CD4-positive, alpha-beta T cell treated with Interferon alpha-2 for 1 hour (primary cell): ENCODE measurements at regions not wholly inside any gene's neighbourhood (a gene's known extent, or its start where the extent isn't known, plus 50 kb on each side); places are given as distances from the start of the nearest gene placed in this dataset.

Source experiments
- DNase-seq, 2 donors: peaks; one replicate each; pipeline ENCODE4 v3.0.0-alpha.2; 2020 to 2022

DNA sequence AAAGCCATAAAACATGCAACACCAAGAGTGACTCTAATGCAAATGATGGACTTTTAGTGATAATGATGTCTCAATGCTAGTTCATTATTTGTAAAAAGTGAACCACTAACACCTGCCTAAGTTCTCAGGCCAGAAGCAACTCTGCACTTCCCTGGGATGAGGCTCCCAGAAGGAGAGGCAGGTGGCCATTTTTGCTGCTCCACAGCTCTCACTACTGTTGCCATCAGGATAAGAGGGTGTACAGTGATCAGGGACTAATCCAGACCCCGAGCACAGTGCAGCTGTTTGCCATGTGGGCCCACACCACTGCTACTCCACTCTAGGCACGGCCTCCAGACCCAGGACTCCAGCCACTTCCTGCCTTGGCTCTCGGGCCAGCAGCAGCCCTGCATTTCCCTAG is 828.3 kb upstream of the MIR17HG start:
- no peak for DNase-seq

DNA sequence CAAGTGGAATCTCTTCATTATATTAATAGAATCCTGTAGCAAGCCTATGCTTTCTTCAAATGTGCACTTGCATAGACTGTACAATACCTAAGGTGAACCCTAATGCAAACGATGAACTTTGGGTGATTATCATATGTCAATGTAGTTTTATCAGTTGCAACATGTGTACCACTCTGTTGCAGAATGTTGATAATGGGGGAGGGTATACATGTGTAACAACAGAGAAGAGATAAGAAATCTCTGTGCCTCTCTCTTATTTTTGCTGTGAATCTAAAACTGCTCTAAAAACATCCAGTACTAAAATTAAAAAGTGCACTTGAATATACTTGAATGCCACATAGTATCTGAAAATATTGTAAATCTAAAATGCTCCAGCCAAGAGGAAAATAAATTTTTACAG is 820.8 kb upstream of the MIR17HG start:
- DNase-seq = no peak

GRCh38 chr13:90531744-90532143 is 815.7 kb upstream of the MIR17HG start:
- DNase-seq = no peak

DNA sequence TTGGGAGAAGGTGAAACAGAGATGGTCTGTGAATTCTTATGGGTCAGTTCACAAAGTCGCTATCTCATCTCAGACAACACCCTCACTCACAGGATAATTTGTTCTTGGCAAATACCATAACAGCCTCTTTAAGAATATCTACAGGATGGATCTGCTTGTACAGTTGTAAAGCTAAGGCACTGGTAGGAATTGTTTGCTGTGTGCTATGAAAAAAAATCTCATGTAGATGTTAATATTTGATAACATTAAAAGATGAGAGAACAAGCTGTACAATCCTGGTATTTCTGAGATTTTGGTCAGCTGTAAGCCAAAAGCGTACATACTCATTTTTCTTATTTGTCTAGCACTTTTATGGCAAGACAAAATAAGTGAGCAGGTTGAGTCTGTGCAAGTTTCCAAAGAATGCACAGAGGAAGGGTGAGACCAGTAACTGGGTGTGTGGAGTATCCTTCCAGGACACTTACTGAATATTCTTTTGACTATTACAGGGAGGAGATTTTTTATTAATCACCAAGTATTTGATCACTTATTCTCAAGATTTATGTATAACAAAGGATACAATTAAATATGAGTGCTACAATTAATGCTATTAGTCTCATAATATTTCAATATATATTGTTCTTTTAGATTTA is 814.5 kb upstream of the MIR17HG start:
- no peak for DNase-seq

DNA sequence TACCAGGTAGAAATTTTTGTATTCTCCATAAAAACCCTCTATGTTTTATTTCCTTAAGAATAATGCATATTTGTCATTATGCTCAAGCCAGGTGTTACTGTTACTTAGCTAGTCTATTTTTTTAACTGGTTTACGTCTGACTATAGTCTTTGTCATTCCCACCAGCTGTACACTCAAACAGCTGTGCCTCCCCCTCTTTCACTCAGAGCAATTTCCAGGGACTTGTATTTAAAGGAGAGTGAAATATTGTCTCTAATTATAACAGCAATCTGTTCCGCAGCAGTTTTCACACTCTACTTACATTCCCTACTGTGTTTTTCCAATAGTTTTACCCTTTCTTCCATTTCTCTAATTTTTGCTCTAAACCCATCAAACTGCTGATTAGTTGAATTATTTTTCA is 813.6 kb upstream of the MIR17HG start:
- DNase-seq = no peak

DNA sequence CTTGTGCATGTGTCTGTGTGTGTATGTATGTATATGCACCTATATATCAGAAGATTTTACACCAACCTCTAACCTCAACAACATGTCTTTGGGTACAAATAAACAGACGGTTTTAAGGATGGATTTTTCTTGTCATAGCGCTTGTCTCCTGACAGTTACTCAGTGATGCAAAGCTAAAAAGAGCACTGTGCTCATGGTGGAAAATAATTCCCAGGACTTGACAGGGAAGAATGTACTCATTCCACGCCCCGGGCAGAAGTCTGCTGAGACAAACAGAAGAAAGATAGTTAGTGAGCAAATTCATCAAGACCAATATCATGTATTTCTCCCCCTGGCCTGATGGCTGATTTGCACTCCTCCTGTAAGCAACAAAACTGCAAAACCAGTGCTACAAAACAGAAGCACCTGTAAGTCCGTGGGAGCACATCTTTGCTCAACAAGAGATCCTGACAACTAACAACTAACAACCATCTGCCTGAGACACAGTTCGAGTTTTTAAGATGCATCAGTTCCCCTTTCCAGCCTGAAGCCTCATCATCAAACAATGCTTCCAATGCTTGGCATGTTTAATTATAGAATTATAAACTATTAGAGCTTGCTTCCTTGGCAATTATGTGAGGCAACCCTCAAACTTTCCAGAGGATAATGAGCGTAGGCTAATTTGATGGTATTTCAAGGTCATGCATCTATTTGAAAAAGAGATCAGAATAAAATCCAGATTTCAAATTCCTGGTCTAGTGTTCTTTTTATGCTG is 812.7 kb upstream of the MIR17HG start:
- no peak for DNase-seq

- no peak for DNase-seq
These were observed 812.1 kb upstream of the MIR17HG start for GRCh38 chr13:90535421-90535820.

DNA sequence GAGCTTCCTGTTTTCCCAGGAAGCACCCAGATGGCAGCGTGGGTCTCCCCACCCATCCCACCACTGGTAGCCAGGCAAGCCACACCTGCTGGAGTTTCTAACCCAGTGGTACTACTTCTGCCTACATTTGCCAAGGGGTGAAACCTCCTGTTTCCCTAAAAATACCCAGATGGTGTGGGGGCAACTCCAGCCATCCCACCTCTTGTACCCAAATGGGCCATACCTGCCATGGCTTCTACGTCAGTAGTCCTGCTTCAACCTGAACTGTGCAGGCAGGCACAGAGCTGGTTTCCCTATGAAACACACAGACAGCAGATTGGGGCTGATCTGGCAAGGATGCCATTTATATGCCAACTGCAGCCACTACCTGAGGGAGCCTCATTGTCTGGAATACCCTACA is 809.4 kb upstream of the MIR17HG start:
- DNase-seq = no peak

GRCh38 chr13:90541346-90541745 is 806.1 kb upstream of the MIR17HG start:
- no peak for DNase-seq

- no peak for DNase-seq
These were observed 804.5 kb upstream of the MIR17HG start for GRCh38 chr13:90542959-90543505.

GRCh38 chr13:90545070-90545840 is 802.2 kb upstream of the MIR17HG start:
- DNase-seq = no peak

- no peak for DNase-seq
These were observed 800.2 kb upstream of the MIR17HG start for GRCh38 chr13:90547272-90547790.

GRCh38 chr13:90551253-90551652 is 796.2 kb upstream of the MIR17HG start:
- no peak for DNase-seq

DNA sequence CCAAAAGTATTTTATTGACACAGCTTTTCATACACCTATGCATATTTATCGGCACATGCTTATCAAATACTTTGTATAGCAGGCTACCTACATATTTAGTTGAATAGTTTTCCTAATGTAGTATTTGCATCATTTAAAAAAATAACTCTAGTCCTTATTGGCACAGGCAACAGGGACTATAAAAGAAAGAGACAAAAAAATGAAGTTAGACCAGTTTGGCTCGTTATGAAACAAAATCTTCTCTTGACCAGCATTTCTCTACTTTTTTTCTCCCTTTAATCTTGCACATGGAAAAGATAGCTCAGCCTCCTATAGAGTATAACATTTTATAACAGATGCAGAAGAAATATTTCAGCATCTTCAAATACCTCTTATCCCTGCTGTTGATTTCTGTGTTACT is 794.8 kb upstream of the MIR17HG start:
- DNase-seq = no peak

GRCh38 chr13:90553159-90553558 is 794.3 kb upstream of the MIR17HG start:
- DNase-seq = no peak

DNA sequence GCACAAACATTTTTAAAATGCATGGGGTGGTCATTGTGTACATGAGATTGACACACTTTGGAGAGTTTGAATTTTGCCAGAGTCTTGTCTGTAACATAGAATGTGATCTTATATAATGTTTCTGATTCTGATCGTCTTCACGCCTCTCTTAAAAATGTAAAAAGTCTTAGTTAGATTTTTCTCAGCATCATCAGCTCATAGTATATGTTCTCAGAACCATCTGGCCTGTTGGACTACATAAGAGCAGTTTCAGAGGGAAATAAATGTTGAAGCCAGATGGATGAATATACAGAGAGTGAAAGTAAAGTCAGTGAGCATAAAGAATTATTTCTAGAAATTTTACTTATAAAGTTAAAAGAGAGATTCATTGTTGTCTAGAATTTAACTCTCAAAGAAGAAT is 789.9 kb upstream of the MIR17HG start:
- no peak for DNase-seq

- no peak for DNase-seq
These were observed 785.0 kb upstream of the MIR17HG start for GRCh38 chr13:90562443-90562842.

DNA sequence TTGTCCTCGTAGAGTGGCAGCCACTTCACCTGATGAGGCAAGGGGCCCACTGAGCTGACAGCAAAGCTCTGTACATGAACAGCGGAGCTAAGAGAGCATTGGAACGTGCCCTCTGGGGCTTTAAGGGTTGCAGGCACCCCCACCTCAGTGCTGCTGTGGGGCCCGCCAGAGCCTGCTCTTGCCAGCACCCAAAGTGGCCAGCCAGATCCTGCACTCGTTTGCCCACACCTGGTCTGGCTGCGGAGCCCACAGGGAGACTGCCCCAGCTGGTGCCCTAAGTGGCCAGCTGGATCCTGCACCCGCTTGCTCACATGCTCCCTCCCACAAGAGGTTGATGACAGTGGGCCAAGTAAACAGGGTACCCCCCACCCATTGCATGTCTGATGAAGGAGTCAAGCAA is 783.4 kb upstream of the MIR17HG start:
- DNase-seq = no peak

DNA sequence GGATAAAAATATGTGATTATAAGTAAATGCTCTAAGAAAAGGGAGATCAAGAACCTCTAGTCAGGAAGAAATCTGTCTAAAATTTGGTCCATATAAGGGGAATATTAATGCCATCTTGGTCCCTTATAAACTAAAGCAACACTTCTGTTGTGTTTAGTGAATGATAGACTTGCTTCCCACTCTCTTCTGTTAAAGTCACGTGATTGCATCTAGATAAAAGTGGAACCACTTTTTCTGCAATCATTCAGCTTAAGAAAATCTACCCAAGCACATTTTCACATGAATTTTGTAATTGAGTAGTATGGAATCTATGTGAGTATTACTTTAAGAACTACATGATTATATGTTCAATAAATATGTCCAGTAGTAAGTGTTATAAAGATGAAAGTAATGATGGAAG is 782.9 kb upstream of the MIR17HG start:
- no peak for DNase-seq

GRCh38 chr13:90565985-90566713 is 781.3 kb upstream of the MIR17HG start:
- no peak for DNase-seq

GRCh38 chr13:90568165-90568564 is 779.3 kb upstream of the MIR17HG start:
- DNase-seq = no peak

DNA sequence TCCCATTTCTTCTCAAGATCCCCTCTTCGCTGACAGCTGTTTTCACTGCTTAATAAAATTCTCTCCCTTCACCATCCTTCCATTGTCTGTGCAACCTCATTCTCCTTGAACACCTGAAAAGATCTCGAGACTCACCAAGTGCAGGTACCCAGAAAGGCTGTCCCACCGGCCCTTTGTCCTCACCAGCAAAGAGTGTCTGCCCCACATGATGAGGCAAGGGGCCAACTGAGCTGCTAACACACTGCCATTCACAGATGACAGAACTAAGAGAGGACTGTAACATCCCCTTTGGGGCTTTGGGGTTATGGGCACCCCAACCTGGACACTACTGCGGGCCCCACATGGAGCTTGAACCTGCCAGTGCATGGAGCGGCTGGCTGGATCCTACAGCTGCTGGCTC is 771.4 kb upstream of the MIR17HG start:
- DNase-seq = no peak

DNA sequence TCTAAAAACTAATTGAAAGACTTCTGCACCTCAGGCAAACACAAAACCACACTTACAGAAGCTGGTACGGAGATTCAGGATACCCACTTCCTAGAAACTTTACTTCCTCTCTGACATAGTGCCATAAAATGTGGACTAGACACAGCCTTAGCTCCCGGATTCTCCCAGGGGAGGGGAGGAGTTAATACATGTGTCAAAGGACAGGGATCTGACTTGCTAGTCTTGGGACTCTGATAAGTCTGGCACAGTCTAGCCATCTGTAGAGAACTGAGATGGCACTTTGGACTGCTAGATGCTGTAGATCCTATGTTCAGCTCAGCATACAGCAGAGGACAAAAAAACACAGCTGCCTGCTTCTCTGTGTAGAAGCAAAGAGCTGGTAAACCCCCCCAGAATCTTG is 769.8 kb upstream of the MIR17HG start:
- no peak for DNase-seq
